Body of pancreas (tissue), 4 donors: ENCODE measurements at regions not wholly inside any gene's neighbourhood (a gene's known extent, or its start where the extent isn't known, plus 50 kb on each side); places are given as distances from the start of the nearest gene placed in this dataset.

Experiments
- CTCF ChIP-seq, 7 experiments: fragments of 450-650 bp in 4 of 7; fragments of 200-600 bp in 3 of 7; sonication (generic) in 3 of 7; IDR thresholded peaks; one replicate each; pipeline ENCODE4 v1.5.1; 2016 to 2019; ENCODE audit warnings: antibody characterized with exemption in 7 of 7
- POLR2A ChIP-seq, 3 donors: fragments of 450-650 bp; IDR thresholded peaks; one replicate each; pipeline ENCODE4 v1.6.1; 2016; ENCODE audit warnings: antibody characterized with exemption in 3 of 3, mild to moderate bottlenecking in 2 of 3

GRCh38 chrX:121405826-121406225 is 358.4 kb downstream of the GLUD2 start:
- TF ChIP-seq CTCF (IDR thresholded peaks at IDR 0.05) (no peak), POLR2A (IDR thresholded peaks at IDR 0.05) (no peak)
